ENCODE measurements at regions not wholly inside any gene's neighbourhood (a gene's known extent, or its start where the extent isn't known, plus 50 kb on each side); places are given as distances from the start of the nearest gene placed in this dataset.

- Histone ChIP-seq H3K36me3 (no peaks in the 10 kb centered on the region), H3K4me3 (ENCODE audit: low read depth, low read length) (no peak overlapping the region), H3K9me3 (ENCODE audit: severe bottlenecking) (no peaks in the 10 kb centered on the region), H3K27ac (no peak overlapping the region), H3K27me3 (ENCODE audit: insufficient read depth, low read depth, severe bottlenecking) (peaks cover 81% of the 10 kb centered on the region)
- no peak for DNase-seq
- no peak for TF ChIP-seq CTCF (IDR thresholded peaks at IDR 0.05; ENCODE audit: low read depth, low read length)
Observed at GRCh38 chr11:129591527-129591926, 215.9 kb downstream of the BARX2 start.

GRCh38 chr11:129592191-129592590 is 216.5 kb downstream of the BARX2 start:
- DNase-seq, result no peak
- no peak overlapping the region for H3K27ac ChIP-seq
- no peak overlapping the region for H3K4me3 ChIP-seq (ENCODE audit: low read depth, low read length)
- H3K9me3 ChIP-seq (ENCODE audit: severe bottlenecking), result peaks cover under 1% of the 10 kb centered on the region
- H3K36me3 ChIP-seq, result no peaks in the 10 kb centered on the region
- TF ChIP-seq CTCF (IDR thresholded peaks at IDR 0.05; ENCODE audit: low read depth, low read length), result no peak
- H3K27me3 ChIP-seq (ENCODE audit: insufficient read depth, low read depth, severe bottlenecking), result peaks cover 80% of the 10 kb centered on the region

- no peak for DNase-seq
- Histone ChIP-seq H3K27ac (no peak overlapping the region), H3K36me3 (no peaks in the 10 kb centered on the region), H3K9me3 (ENCODE audit: severe bottlenecking) (peaks cover 2% of the 10 kb centered on the region), H3K27me3 (ENCODE audit: insufficient read depth, low read depth, severe bottlenecking) (peaks cover 75% of the 10 kb centered on the region), H3K4me3 (ENCODE audit: low read depth, low read length) (no peak overlapping the region)
- no peak for TF ChIP-seq CTCF (IDR thresholded peaks at IDR 0.05; ENCODE audit: low read depth, low read length)
Observed at GRCh38 chr11:129593098-129593497, 217.4 kb downstream of the BARX2 start.

- Histone ChIP-seq H3K4me3 (ENCODE audit: low read depth, low read length) (no peak overlapping the region), H3K27ac (no peak overlapping the region), H3K9me3 (ENCODE audit: severe bottlenecking) (peaks cover 2% of the 10 kb centered on the region), H3K27me3 (ENCODE audit: insufficient read depth, low read depth, severe bottlenecking) (peaks cover 78% of the 10 kb centered on the region), H3K36me3 (no peaks in the 10 kb centered on the region)
- no peak for DNase-seq
- no peak for TF ChIP-seq CTCF (IDR thresholded peaks at IDR 0.05; ENCODE audit: low read depth, low read length)
Observed at GRCh38 chr11:129595038-129595962, 219.7 kb downstream of the BARX2 start.

GRCh38 chr11:129596351-129596750 is 219.3 kb upstream of the TMEM45B start:
- DNase-seq, result no peak
- TF ChIP-seq CTCF (IDR thresholded peaks at IDR 0.05; ENCODE audit: low read depth, low read length), result no peak
- Histone ChIP-seq H3K9me3 (ENCODE audit: severe bottlenecking) (peaks cover 2% of the 10 kb centered on the region), H3K27ac (no peak overlapping the region), H3K36me3 (no peaks in the 10 kb centered on the region), H3K4me3 (ENCODE audit: low read depth, low read length) (no peak overlapping the region), H3K27me3 (ENCODE audit: insufficient read depth, low read depth, severe bottlenecking) (peaks cover 73% of the 10 kb centered on the region)
